ENCODE measurements at regions not wholly inside any gene's neighbourhood (a gene's known extent, or its start where the extent isn't known, plus 50 kb on each side); places are given as distances from the start of the nearest gene placed in this dataset.

DNA sequence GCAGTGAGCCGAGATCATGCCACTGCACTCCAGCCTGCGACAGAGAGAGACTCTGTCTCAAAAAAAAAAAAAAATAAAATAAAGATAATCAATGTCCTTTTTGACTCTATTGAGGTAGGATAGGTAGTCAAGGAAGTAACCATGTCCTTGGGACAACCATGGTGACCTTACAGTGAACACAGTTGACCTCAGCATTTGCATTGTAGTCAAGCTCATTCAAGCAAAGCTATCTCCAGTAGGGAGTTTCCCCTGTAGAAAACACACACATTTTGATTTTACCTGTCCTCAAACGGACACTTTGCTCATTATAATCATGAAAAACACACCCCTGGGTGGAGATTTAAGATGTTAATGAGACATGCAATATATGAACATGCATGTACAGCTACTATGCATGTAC is 171.7 kb downstream of the KIF20B start:
- no peak for DNase-seq
- in situ Hi-C loops (cut with HindIII; ENCODE audit: low pct_ligation_motif_present, low pct_unique_long_range_greater_than_20kb, low sequenced_read_pairs): no loop called here

DNA sequence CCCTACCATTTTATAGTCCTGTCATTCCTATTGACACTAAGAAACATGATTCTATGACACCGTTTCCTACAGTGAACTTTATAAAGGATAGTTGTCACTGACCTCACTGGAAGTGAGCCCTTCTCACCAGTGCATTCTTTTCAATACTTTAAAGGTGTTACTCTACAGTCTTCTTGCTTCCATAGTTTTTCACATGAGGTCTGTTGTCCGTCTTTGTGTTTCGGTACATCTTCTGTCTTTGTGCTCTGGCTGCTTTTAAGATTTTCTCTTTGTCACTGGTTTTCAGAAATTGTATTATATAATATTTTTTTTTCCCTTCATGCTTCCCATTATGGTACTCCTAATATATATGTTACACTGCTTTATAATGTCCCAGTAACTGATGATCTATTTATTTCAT is 174.2 kb downstream of the KIF20B start:
- no peak for DNase-seq
- in situ Hi-C loops (cut with HindIII; ENCODE audit: low pct_ligation_motif_present, low pct_unique_long_range_greater_than_20kb, low sequenced_read_pairs): no loop called here

DNA sequence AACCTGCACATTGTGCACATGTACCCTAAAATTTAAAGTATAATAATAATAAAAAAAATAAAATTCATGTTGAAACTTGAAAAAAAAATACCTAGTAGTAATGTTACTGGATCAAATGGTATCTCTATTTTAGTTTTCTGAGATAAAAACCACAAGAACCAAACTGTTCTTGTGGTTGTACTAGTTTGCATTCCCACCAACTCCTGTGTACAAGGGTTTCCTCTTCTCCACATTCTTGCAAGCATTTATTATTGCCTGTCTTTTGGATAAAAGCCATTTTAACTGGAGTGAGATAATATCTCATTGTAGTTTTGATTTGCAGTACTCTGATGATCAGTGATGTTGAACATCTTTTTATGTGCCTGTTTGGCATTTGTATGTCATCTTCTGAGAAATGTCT is 177.7 kb downstream of the KIF20B start:
- DNase-seq: no peak
- in situ Hi-C loops (cut with HindIII; ENCODE audit: low pct_ligation_motif_present, low pct_unique_long_range_greater_than_20kb, low sequenced_read_pairs): no loop called here

DNA sequence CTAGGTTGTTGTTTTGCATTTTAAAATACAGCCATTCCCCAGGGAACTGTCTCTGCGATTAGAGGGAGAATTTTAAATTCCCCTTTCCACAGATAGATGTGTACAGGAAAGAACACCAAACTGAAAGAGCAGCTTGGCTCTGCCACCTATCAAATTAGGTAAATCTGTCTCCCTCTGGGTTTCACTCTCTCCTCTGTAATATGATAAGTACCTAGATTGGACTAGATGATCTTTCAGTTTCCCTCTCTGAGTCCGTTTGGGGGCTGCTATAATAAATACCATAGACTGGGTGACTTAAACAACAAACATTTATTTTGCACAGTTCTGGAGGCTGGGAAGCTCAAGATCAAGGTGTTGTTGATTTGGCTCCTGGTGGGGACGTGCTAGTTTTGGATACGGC is 186.0 kb downstream of the KIF20B start:
- in situ Hi-C loops (cut with HindIII; ENCODE audit: low pct_ligation_motif_present, low pct_unique_long_range_greater_than_20kb, low sequenced_read_pairs): no loop called here

DNA sequence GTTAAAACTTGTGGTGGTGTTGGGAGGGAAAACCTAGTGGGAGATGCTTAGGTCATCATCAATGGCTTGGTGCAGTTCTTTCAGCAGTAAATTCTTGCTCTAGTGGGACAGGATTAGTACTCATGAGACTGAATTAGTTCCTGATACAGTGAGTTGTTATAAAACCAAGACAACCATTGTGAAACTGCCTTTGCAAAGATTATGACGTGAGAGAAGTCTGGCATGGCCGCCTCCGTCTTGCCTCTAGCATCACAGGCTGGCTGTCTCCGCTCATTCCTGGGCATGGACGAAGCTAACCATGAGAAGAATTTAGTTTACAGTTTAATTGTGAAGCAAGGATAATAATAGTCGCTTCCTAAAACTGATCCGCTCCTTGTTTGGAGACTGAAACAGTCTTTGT is 186.4 kb downstream of the KIF20B start:
- in situ Hi-C loops (cut with HindIII; ENCODE audit: low pct_ligation_motif_present, low pct_unique_long_range_greater_than_20kb, low sequenced_read_pairs): no loop called here
- no peak for DNase-seq

More for the DNA sequence above, 186.0 kb downstream of the KIF20B start:
- DNase-seq: no peak

- DNase-seq: no peak
Measured at GRCh38 chr10:89888321-89889070, 187.1 kb downstream of the KIF20B start.

DNA sequence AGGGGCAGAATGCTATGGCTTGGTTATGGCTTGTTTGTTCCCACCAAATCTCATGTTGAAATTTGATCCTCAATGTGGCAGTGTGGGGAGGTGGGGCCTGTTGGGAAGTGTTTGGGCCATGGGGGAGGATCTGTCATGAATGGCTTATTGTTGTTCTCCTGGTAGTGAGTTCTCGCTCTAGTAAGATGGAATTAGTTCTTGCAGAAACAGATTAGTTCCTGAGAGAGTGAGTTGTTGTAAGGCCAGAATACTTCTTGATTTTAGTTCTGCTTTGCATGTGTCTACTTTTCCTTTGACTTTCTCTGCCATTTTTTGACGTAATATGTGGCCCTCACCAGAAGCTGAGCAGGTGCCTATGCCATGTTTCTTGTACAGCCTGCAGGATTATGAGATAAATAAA is 188.2 kb downstream of the KIF20B start:
- DNase-seq: no peak
- in situ Hi-C loops (cut with HindIII; ENCODE audit: low pct_ligation_motif_present, low pct_unique_long_range_greater_than_20kb, low sequenced_read_pairs): no loop called here

More at GRCh38 chr10:89888321-89889070, 187.1 kb downstream of the KIF20B start:
- in situ Hi-C loops (cut with HindIII; ENCODE audit: low pct_ligation_motif_present, low pct_unique_long_range_greater_than_20kb, low sequenced_read_pairs): no loop called here

DNA sequence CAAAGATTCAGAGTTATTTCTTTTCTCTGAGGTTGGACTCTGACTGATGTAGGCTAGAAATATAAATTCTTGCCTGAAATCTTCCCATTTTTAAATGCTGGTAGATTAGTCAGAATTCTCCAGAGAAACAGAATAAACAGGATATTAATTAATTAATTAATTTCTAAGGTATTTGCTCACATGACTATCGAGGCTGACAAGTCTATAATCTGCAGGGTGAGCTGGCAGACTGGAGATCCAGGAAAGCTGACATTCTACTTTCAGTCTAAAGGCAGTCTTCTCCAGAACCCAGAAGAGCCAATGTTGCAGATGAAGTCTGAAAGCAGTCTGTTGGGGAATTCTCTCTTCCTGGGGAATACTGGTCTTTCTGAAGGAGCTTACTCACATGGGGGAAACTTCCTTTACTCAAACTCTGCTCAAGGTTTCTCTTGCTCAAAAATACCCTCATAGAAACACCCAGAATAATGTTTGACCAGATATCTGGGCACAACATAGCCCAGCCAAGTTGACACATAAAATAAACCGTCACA is 189.7 kb downstream of the KIF20B start:
- no peak for DNase-seq
- in situ Hi-C loops (cut with HindIII; ENCODE audit: low pct_ligation_motif_present, low pct_unique_long_range_greater_than_20kb, low sequenced_read_pairs): no loop called here

DNA sequence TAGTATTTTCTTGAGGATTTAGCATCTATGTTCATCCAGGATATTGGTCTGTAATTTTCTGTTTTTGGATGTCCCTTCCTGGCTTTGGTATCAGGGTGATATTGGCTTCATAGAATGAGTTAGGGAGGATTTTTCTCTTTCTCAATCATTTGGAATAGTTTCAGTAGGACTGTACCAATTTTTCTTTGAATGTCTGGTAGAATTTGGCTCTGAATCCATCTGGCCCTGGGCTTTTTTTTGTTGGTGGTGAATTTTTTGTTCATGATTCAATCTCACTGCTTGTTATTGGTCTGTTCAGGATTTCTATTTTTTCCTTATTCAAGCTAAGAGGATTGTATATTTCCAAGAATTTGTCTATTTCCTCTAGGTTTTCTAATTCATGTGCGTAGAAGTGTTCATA is 192.7 kb downstream of the KIF20B start:
- no peak for DNase-seq
- in situ Hi-C loops (cut with HindIII; ENCODE audit: low pct_ligation_motif_present, low pct_unique_long_range_greater_than_20kb, low sequenced_read_pairs): no loop called here

- in situ Hi-C loops (cut with HindIII; ENCODE audit: low pct_ligation_motif_present, low pct_unique_long_range_greater_than_20kb, low sequenced_read_pairs): no loop called here
- DNase-seq: no peak
Measured at GRCh38 chr10:89900554-89900953, 199.2 kb downstream of the KIF20B start.

DNA sequence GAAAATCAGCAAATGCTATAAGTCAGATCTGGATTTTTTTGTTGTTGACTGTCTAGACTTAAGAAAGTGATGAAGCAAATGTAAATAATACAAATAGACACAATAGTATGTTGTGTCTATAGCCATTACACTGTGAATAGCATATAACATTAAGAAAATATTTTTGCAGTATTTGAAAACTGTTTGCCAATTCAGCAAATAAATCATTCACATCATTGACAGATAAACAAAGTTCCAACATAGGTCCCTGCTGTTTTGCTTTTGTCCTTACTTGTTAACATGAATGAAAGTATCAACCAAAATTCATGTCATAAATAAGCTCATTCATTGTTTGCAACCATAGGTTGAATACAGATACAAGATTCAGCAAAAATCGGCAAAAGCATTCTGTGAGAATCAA is 200.5 kb downstream of the KIF20B start:
- in situ Hi-C loops (cut with HindIII; ENCODE audit: low pct_ligation_motif_present, low pct_unique_long_range_greater_than_20kb, low sequenced_read_pairs): no loop called here
- DNase-seq: no peak

GRCh38 chr10:89904755-89905154 is 203.4 kb downstream of the KIF20B start:
- in situ Hi-C loops (cut with HindIII; ENCODE audit: low pct_ligation_motif_present, low pct_unique_long_range_greater_than_20kb, low sequenced_read_pairs): no loop called here
- no peak for DNase-seq

DNA sequence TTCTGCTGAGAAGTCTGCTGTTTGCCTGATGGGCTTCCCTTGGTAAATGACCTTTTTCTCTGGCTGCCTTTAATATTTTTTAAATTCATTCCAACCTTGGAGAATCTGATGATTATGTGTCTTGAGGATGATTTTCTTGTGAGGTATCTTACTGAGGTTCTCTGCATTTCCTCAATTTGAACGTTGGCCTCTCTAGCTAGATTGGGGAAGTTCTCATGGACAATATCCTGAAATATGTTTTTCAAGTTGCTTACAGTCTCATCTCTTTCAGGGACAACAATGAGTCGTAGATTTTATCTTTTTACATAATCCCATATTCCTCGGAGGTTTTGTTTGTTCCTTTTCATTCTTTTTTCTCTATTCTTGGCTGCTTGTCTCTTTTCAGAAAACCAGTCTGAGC is 208.4 kb downstream of the KIF20B start:
- DNase-seq: no peak
- in situ Hi-C loops (cut with HindIII; ENCODE audit: low pct_ligation_motif_present, low pct_unique_long_range_greater_than_20kb, low sequenced_read_pairs): no loop called here

DNA sequence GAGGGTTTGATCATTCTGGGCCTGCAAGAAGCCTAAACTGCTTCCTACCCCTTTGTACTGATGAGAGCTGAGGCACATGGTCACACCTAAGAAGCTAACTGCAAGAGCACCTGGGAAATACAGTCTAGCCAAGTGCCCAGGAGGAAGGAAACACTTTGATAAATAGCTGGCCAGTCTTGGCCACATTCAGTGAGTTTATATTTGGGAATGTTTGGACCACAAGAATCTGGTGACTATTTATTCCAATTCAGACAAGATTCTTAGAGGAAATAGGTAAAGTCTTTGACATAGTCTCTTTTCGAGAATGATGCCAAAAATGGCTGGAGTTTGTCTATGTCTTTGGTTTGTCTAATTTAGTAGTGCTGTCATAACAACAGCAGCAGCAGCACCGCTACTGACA is 213.6 kb downstream of the KIF20B start:
- DNase-seq: no peak
- in situ Hi-C loops (cut with HindIII; ENCODE audit: low pct_ligation_motif_present, low pct_unique_long_range_greater_than_20kb, low sequenced_read_pairs): no loop called here

DNA sequence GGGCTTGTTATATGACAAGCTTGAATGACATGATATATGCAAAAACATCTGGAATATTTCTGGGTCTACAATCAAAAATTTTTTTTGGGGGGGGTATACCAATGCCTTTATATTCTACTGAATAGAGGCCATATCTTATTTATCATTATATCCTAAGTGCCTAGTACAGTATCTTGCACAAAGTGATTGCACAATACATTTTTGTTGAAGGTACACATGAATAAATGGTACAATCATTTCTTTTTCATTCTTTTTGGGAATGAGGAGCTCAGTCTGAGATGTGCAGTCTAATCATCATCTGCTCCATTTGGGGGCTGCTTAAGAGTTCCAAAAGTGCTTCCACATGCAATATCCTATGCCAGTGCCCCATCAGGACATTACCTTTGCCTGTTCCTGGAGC is 214.6 kb downstream of the KIF20B start:
- in situ Hi-C loops (cut with HindIII; ENCODE audit: low pct_ligation_motif_present, low pct_unique_long_range_greater_than_20kb, low sequenced_read_pairs): no loop called here
- DNase-seq: no peak

- in situ Hi-C loops (cut with HindIII; ENCODE audit: low pct_ligation_motif_present, low pct_unique_long_range_greater_than_20kb, low sequenced_read_pairs): no loop called here
Measured at GRCh38 chr10:89916468-89917215, 215.3 kb downstream of the KIF20B start.

GRCh38 chr10:89921403-89921802 is 220.0 kb downstream of the KIF20B start:
- in situ Hi-C loops (cut with HindIII; ENCODE audit: low pct_ligation_motif_present, low pct_unique_long_range_greater_than_20kb, low sequenced_read_pairs): no loop called here

More at GRCh38 chr10:89916468-89917215, 215.3 kb downstream of the KIF20B start:
- DNase-seq: no peak

DNA sequence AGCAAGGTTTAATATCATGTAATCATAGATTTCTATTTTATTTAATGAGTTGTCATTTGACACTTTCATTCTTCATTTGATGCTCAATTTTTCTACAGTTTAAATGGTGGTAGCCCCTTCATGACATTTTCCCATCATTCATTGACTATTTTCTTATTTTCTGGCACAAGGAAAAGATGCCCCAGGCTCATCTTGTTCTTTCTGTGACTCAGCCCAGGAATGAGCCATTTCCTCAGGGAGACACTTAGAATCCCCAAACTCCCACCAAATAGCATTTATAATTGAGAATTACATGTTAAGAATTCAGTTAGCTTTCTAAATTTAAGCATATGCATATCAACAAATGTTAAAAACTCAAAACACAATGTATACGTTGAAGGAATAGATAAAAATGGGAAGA is 222.3 kb downstream of the KIF20B start:
- DNase-seq: no peak
- in situ Hi-C loops (cut with HindIII; ENCODE audit: low pct_ligation_motif_present, low pct_unique_long_range_greater_than_20kb, low sequenced_read_pairs): no loop called here

More at GRCh38 chr10:89921403-89921802, 220.0 kb downstream of the KIF20B start:
- DNase-seq: no peak

GRCh38 chr10:89924261-89924660 is 222.9 kb downstream of the KIF20B start:
- in situ Hi-C loops (cut with HindIII; ENCODE audit: low pct_ligation_motif_present, low pct_unique_long_range_greater_than_20kb, low sequenced_read_pairs): no loop called here
- DNase-seq: no peak

DNA sequence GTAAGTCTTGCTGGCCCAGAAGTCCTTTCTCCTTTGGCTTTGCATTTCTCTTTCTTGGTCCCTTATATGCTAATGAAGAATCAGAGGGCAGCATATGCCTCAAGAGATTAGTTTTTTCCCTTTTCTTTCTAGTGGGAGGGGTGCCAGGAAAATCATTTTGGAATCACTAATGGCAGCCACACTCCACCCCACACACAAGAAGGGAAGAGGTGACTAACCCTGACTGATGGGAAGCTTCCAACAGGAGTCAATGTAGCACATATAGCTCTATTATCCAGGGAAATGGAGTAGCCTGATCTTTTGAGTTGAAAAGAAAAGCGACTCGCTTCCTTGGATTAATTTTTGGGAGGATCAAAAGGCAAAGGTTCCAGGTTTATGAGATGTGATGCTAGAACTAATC is 225.3 kb downstream of the KIF20B start:
- in situ Hi-C loops (cut with HindIII; ENCODE audit: low pct_ligation_motif_present, low pct_unique_long_range_greater_than_20kb, low sequenced_read_pairs): no loop called here
- no peak for DNase-seq
